ENCODE measurements at regions not wholly inside any gene's neighbourhood (a gene's known extent, or its start where the extent isn't known, plus 50 kb on each side); places are given as distances from the start of the nearest gene placed in this dataset.

DNA sequence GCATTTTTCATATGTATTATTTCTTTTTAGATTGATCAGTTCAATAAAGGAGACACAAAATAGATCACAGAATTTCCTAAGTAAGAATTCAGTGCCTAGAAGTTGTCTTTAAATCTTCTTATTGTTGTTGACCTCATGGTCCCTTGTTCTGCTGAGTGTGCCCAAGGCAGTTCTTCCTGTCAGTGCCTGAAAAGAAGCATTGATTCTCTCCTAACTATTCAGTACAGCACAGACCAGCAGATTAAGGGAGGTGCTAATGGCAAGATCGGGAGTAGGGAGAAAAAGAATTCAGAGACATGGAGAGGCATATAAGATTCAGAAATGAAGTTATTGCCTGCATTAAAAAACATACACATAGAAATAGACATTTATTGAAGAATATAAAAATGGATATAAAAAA, 180.5 kb upstream of the PCDH9 start:
- TF ChIP-seq, protein P1, sequence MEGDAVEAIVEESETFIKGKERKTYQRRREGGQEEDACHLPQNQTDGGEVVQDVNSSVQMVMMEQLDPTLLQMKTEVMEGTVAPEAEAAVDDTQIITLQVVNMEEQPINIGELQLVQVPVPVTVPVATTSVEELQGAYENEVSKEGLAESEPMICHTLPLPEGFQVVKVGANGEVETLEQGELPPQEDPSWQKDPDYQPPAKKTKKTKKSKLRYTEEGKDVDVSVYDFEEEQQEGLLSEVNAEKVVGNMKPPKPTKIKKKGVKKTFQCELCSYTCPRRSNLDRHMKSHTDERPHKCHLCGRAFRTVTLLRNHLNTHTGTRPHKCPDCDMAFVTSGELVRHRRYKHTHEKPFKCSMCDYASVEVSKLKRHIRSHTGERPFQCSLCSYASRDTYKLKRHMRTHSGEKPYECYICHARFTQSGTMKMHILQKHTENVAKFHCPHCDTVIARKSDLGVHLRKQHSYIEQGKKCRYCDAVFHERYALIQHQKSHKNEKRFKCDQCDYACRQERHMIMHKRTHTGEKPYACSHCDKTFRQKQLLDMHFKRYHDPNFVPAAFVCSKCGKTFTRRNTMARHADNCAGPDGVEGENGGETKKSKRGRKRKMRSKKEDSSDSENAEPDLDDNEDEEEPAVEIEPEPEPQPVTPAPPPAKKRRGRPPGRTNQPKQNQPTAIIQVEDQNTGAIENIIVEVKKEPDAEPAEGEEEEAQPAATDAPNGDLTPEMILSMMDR (IDR thresholded peaks at IDR 0.05; ENCODE audit: insufficient read depth, low read length, poor library complexity, severe bottlenecking) = no peak
- no peak overlapping the region for H3K4me3 ChIP-seq (replicated peaks; ENCODE audit: low read depth, low read length)
- DNase-seq (ENCODE audit: extremely low read depth, insufficient read length) = no peak

DNA sequence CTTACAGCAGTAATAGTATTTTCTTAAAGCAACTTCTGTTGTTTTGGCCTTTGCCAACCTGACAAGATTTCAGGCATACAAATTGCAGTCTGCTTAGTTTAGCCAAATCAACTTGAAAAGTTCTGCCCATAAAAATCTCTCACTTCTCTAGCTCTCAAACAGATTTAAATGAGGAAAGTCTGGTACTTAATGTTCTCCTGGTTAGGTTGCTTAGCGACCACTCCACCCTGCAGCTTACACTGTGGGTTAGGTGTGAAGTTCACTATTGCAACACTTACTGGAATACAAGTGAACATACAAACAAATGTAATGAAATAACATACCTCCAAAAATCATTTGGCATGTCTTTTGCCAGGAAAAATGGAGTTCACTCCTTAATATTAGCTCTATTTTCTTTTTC, 178.7 kb upstream of the PCDH9 start:
- TF ChIP-seq, protein P1 (IDR thresholded peaks at IDR 0.05; ENCODE audit: insufficient read depth, low read length, poor library complexity, severe bottlenecking) = no peak
- H3K36me3 ChIP-seq (ENCODE audit: control insufficient read depth, insufficient read depth, low read length) = no peaks in the 10 kb centered on the region
- DNase-seq (ENCODE audit: extremely low read depth, insufficient read length) = no peak
- no peaks in the 10 kb centered on the region for H3K27me3 ChIP-seq (replicated peaks; ENCODE audit: control insufficient read depth, insufficient read depth, low read length)
- H3K4me3 ChIP-seq (replicated peaks; ENCODE audit: low read depth, low read length) = no peak overlapping the region

More for the DNA sequence above, 180.5 kb upstream of the PCDH9 start:
- Histone ChIP-seq H3K27me3 (replicated peaks; ENCODE audit: control insufficient read depth, insufficient read depth, low read length) (no peaks in the 10 kb centered on the region), H3K36me3 (ENCODE audit: control insufficient read depth, insufficient read depth, low read length) (no peaks in the 10 kb centered on the region)

DNA sequence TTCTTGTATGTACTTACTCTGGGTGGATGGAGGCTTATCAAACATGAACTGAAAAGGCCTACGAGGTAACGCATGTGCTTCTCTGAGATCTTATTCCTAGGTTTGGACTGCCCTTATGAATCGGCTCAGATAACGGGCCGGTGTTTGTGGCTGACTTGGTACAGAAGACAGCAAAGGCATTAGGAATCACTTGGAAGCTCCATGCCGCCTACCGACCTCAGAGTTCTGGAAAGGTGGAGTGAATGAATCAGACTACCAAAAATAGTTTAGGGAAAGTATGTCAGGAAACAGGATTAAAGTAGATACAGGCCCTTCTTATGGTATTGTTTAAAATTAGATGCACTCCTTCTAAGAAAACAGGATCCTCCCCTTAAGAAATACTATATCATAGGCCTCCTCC, 172.4 kb upstream of the PCDH9 start:
- TF ChIP-seq, protein P1 (IDR thresholded peaks at IDR 0.05; ENCODE audit: insufficient read depth, low read length, poor library complexity, severe bottlenecking) = no peak
- no peak for DNase-seq (ENCODE audit: extremely low read depth, insufficient read length)
- Histone ChIP-seq H3K36me3 (ENCODE audit: control insufficient read depth, insufficient read depth, low read length) (no peaks in the 10 kb centered on the region), H3K27me3 (replicated peaks; ENCODE audit: control insufficient read depth, insufficient read depth, low read length) (no peaks in the 10 kb centered on the region), H3K4me3 (replicated peaks; ENCODE audit: low read depth, low read length) (no peak overlapping the region)

DNA sequence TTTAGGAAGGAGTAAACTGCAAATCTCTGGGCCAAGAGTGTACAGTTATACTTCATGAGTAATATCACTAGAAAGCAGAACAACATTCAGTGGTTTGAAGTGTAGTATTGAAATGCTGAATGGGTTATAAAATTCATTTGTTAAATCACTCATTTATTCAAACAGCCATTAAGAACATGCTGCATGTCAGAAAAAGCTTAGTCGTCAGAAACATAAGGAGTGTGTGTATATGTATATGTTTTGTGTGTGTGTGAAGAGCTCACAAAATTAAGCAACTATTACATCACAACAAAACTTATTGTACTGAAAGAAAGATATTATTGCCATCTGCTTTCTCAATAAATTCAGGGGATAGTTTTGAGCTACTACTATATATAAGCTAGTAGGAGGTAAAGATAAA, 165.4 kb upstream of the PCDH9 start:
- TF ChIP-seq, protein P1 (IDR thresholded peaks at IDR 0.05; ENCODE audit: insufficient read depth, low read length, poor library complexity, severe bottlenecking) = no peak
- H3K27me3 ChIP-seq (replicated peaks; ENCODE audit: control insufficient read depth, insufficient read depth, low read length) = no peaks in the 10 kb centered on the region
- no peak for DNase-seq (ENCODE audit: extremely low read depth, insufficient read length)

DNA sequence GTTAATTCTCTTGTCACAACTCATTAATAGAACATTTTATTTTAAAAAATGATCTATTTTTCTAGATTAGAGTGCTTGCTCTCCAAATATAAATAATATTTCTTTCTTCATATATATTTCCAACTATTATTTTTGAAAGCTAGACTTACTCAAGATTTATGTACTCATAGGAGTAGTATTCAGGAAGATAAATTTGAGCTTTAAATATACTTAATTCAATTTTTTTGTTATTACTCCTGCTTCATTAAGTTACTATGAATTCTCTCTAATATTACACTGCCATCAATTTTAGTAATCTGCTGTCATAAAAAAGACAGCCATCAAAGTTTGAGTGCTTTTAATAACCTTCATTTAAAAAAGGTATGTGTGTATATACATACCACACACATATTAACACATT, 161.9 kb upstream of the PCDH9 start:
- TF ChIP-seq, protein P1 (IDR thresholded peaks at IDR 0.05; ENCODE audit: insufficient read depth, low read length, poor library complexity, severe bottlenecking) = no peak
- Histone ChIP-seq H3K4me3 (replicated peaks; ENCODE audit: low read depth, low read length) (no peak overlapping the region), H3K36me3 (ENCODE audit: control insufficient read depth, insufficient read depth, low read length) (no peaks in the 10 kb centered on the region), H3K27me3 (replicated peaks; ENCODE audit: control insufficient read depth, insufficient read depth, low read length) (no peaks in the 10 kb centered on the region)
- no peak for DNase-seq (ENCODE audit: extremely low read depth, insufficient read length)

More for the DNA sequence above, 165.4 kb upstream of the PCDH9 start:
- no peak overlapping the region for H3K4me3 ChIP-seq (replicated peaks; ENCODE audit: low read depth, low read length)
- no peaks in the 10 kb centered on the region for H3K36me3 ChIP-seq (ENCODE audit: control insufficient read depth, insufficient read depth, low read length)

DNA sequence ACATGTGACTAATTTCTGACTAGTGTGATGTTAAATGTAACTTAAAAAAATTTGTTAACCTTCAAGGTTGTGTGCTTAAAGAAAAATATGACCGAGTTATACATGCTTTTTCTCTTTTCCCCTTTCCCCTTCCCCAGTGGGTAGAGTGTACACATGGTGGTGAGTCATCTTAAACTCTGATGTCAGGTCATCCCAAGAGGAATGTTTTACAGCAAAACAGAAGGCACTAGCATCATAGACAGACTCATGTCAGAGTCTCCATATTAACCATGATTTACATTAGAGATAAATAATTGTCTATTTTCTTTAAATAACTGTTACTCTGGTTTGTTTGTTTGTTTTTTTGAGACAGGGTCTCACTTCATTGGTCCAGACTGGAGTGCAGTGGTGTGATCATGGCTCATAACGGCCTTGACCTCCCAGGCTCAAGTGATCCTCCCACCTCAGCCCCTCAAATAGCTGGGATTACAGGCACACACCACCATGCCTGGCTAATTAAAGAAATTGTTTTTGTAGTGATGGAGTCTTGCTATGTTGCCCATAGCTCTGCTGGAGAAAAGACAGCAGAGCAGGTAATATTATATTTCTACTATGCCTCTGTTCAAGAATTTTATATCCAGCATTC, 160.4 kb upstream of the PCDH9 start:
- Histone ChIP-seq H3K4me3 (replicated peaks; ENCODE audit: low read depth, low read length) (no peak overlapping the region), H3K36me3 (ENCODE audit: control insufficient read depth, insufficient read depth, low read length) (no peaks in the 10 kb centered on the region), H3K27me3 (replicated peaks; ENCODE audit: control insufficient read depth, insufficient read depth, low read length) (no peaks in the 10 kb centered on the region)
- TF ChIP-seq, protein P1 (IDR thresholded peaks at IDR 0.05; ENCODE audit: insufficient read depth, low read length, poor library complexity, severe bottlenecking) = no peak
- DNase-seq (ENCODE audit: extremely low read depth, insufficient read length) = no peak
